KMS-11 (cell line): ENCODE measurements at regions not wholly inside any gene's neighbourhood (a gene's known extent, or its start where the extent isn't known, plus 50 kb on each side); places are given as distances from the start of the nearest gene placed in this dataset.

Source experiments
- H2AFZ ChIP-seq: fragments of 200-600 bp; sonication (generic); 2 replicates; pipeline ENCODE4 v1.6.1; 2016; ENCODE audit warnings: antibody characterized with exemption, mixed run types, low read depth
- H3K27ac ChIP-seq: fragments of 200-600 bp; sonication (generic); 2 replicates; pipeline ENCODE4 v1.6.1; 2016; ENCODE audit warnings: mild to moderate bottlenecking, mixed run types
- H3K27me3 ChIP-seq: fragments of 200-600 bp; sonication (generic); 2 replicates; pipeline ENCODE4 v1.6.1; 2017; ENCODE audit warnings: mild to moderate bottlenecking, low read depth, mixed run types, moderate library complexity; ENCODE audit not compliant: insufficient read depth
- H3K36me3 ChIP-seq: fragments of 200-600 bp; sonication (generic); 2 replicates; pipeline ENCODE4 v1.6.1; 2017; ENCODE audit warnings: mild to moderate bottlenecking, mixed run types; ENCODE audit not compliant: insufficient read depth
- H3K4me1 ChIP-seq: fragments of 200-600 bp; sonication (generic); 2 replicates; pipeline ENCODE4 v1.6.1; 2016; ENCODE audit warnings: mild to moderate bottlenecking, low read depth, mixed run types; ENCODE audit not compliant: poor library complexity, severe bottlenecking
- H3K4me2 ChIP-seq: fragments of 200-600 bp; sonication (generic); 2 replicates; pipeline ENCODE4 v1.7.0; 2016; ENCODE audit warnings: mild to moderate bottlenecking, mixed run types
- H3K4me3 ChIP-seq: fragments of 200-600 bp; sonication (generic); IDR thresholded peaks from 2 replicates; pipeline ENCODE4 v1.6.1; 2017; ENCODE audit warnings: low read depth, low read length, mixed read lengths; ENCODE audit not compliant: insufficient read depth
- H3K79me2 ChIP-seq: fragments of 200-600 bp; sonication (generic); 2 replicates; pipeline ENCODE4 v1.6.1; 2016; ENCODE audit warnings: low read depth, mixed run types; ENCODE audit not compliant: insufficient read depth
- H3K9ac ChIP-seq: fragments of 200-600 bp; sonication (generic); 2 replicates; pipeline ENCODE4 v1.6.1; 2016; ENCODE audit warnings: mild to moderate bottlenecking, mixed run types
- H4K20me1 ChIP-seq: fragments of 200-600 bp; sonication (generic); 2 replicates; pipeline ENCODE4 v1.6.1; 2016; ENCODE audit warnings: mild to moderate bottlenecking, mixed run types; ENCODE audit not compliant: insufficient read depth
- CTCF ChIP-seq: fragments of 200-600 bp; sonication (generic); conservative IDR thresholded peaks from 2 replicates; pipeline ENCODE4 v1.6.1; 2017; ENCODE audit warnings: low read depth, mild to moderate bottlenecking, antibody characterized with exemption, low read length, moderate library complexity, mixed read lengths

DNA sequence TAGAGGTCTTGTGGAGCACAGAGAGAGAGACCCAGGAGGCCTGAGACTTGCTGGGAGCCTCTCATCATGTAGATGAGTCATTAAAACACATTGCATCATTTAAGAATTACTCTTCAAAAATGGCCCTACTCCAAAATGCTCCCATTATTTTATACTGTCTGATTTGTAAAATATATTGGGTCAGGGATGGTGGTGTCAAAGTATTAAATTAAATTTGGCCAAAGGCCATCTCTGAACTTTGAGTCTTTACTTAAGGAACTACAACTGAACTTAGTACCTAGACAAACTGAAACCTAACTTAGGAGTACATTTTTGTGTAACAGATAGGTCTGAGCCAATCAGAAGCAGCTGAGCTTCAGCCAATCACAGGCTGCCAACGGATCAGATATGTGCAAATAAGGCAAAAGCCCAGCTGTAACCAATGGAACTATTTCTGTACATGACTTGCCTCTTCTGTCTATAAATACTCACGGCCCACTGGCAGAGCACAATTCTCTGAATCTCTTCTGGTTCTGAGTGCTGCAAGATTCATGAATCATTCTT lies 657.2 kb downstream of the TLE1 start:
- Histone ChIP-seq H3K4me2 (peak overlapping the region; percentile 8; the same call in 1 of the 2 replicates), H3K79me2 (no peaks in the 10 kb centered on the region), H3K9ac (no peak overlapping the region), H3K4me1 (peaks cover 39% of the 10 kb centered on the region), H3K27me3 (no peaks in the 10 kb centered on the region), H2AFZ (0 out of 2 replicates have a peak overlapping the region, but pooled peaks have one; percentile 9), H3K36me3 (no peaks in the 10 kb centered on the region), H3K4me3 (no peak overlapping the region), H3K27ac (0 out of 2 replicates have a peak overlapping the region, but pooled peaks have one; percentile 22), H4K20me1 (no peaks in the 10 kb centered on the region)
- TF ChIP-seq CTCF: no peak

GRCh38 chr9:81031422-81032029 lies 657.8 kb downstream of the TLE1 start:
- Histone ChIP-seq H3K9ac (no peak overlapping the region), H4K20me1 (no peaks in the 10 kb centered on the region), H3K36me3 (no peaks in the 10 kb centered on the region), H3K27me3 (no peaks in the 10 kb centered on the region), H3K4me1 (peaks cover 39% of the 10 kb centered on the region), H3K4me2 (peak overlapping the region; percentile 8; the same call in 1 of the 2 replicates), H3K79me2 (no peaks in the 10 kb centered on the region), H2AFZ (0 out of 2 replicates have a peak overlapping the region, but pooled peaks have one; percentile 9), H3K27ac (no peak overlapping the region), H3K4me3 (no peak overlapping the region)
- no peak for TF ChIP-seq CTCF

DNA sequence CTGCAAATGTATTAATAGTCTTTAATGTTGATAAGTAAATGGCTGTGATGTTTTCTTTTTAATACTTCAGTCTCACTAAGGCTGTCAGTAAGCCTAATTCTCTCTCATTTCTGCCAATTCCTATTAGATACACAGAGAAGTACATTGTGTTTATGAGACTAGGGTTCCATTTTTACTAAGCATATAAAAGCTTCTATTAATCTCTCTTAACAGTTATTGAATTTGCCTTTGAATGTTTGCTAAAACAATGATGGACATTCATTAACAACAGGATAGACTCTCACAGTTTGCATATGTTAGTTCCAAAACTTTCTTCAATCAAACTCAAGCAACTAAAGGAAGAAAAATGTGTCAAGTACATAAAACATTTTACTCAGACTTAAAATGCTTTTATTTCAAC lies 659.3 kb downstream of the TLE1 start:
- peaks cover 33% of the 10 kb centered on the region for H3K4me1 ChIP-seq
- H3K27me3 ChIP-seq: no peaks in the 10 kb centered on the region
- no peaks in the 10 kb centered on the region for H4K20me1 ChIP-seq
- H3K79me2 ChIP-seq: no peaks in the 10 kb centered on the region
- no peak overlapping the region for H3K9ac ChIP-seq
- H3K4me2 ChIP-seq: no peak overlapping the region
- TF ChIP-seq CTCF: no peak
- no peak overlapping the region for H2AFZ ChIP-seq
- H3K27ac ChIP-seq: no peak overlapping the region
- H3K36me3 ChIP-seq: no peaks in the 10 kb centered on the region
- no peak overlapping the region for H3K4me3 ChIP-seq

GRCh38 chr9:81028504-81028903 lies 660.8 kb downstream of the TLE1 start:
- no peak overlapping the region for H3K9ac ChIP-seq

More at GRCh38 chr9:81028504-81028903, 660.8 kb downstream of the TLE1 start:
- Histone ChIP-seq H3K27me3 (no peaks in the 10 kb centered on the region), H4K20me1 (no peaks in the 10 kb centered on the region), H3K36me3 (no peaks in the 10 kb centered on the region), H3K4me2 (no peak overlapping the region), H3K79me2 (no peaks in the 10 kb centered on the region), H3K27ac (no peak overlapping the region), H3K4me1 (peaks cover 27% of the 10 kb centered on the region), H2AFZ (no peak overlapping the region), H3K4me3 (no peak overlapping the region)
- TF ChIP-seq CTCF: no peak
